ENCODE measurements at regions not wholly inside any gene's neighbourhood (a gene's known extent, or its start where the extent isn't known, plus 50 kb on each side); places are given as distances from the start of the nearest gene placed in this dataset.

- no peak for TF ChIP-seq DIDO1 (tag; IDR thresholded peaks at IDR 0.05; ENCODE audit: low read depth)
- TF ChIP-seq CTCF (IDR thresholded peaks at IDR 0.05 in 2 of 3, conservative IDR thresholded peaks at IDR 0.05 in 1 of 3; ENCODE audit: insufficient read depth in 2 of 3, low read depth in 1 of 3, low read length in 3 of 3): no peak
- no peak for TF ChIP-seq IRF9 (tag; IDR thresholded peaks at IDR 0.05)
- TF ChIP-seq ZNF436 (CRISPR knock-in tag; IDR thresholded peaks at IDR 0.05): no peak
- TF ChIP-seq NR2C2 (CRISPR knock-in tag; IDR thresholded peaks at IDR 0.05): no peak
- no peak for TF ChIP-seq NR2C2 (tag; IDR thresholded peaks at IDR 0.05)
- no peak for TF ChIP-seq ZNF639 (CRISPR knock-in tag; conservative IDR thresholded peaks at IDR 0.05 in 1 of 2, IDR thresholded peaks at IDR 0.05 in 1 of 2)
Measured at GRCh38 chr11:98423933-98424332, 596.8 kb upstream of the CNTN5 start.

Data from K562 (cell line).